Mesodermal cell (in vitro differentiated cells): ENCODE measurements at regions not wholly inside any gene's neighbourhood (a gene's known extent, or its start where the extent isn't known, plus 50 kb on each side); places are given as distances from the start of the nearest gene placed in this dataset.

Experiments used
- H3K27ac ChIP-seq: 2 replicates; pipeline ENCODE4 v1.7.0; 2013; ENCODE audit warnings: mild to moderate bottlenecking, low read depth, low read length, moderate library complexity; ENCODE audit not compliant: severe bottlenecking
- H3K36me3 ChIP-seq: 2 replicates; pipeline ENCODE4 v1.7.1; 2013; ENCODE audit warnings: mild to moderate bottlenecking, low read length, moderate library complexity; ENCODE audit not compliant: control insufficient read depth, insufficient read depth
- H3K4me1 ChIP-seq: one replicate; pipeline ENCODE4 v1.7.1; 2013; ENCODE audit warnings: mild to moderate bottlenecking, low read length; ENCODE audit not compliant: insufficient read depth, control insufficient read depth, poor library complexity, severe bottlenecking
- H3K4me3 ChIP-seq: 2 replicates; pipeline ENCODE4 v1.7.0; 2013; ENCODE audit warnings: low read length, control low read depth, mild to moderate bottlenecking; ENCODE audit not compliant: insufficient read depth, poor library complexity, severe bottlenecking; ENCODE audit errors: extremely low read depth
- H3K9me3 ChIP-seq: 2 replicates; pipeline ENCODE4 v1.7.1; 2013; ENCODE audit warnings: mild to moderate bottlenecking, low read length, moderate library complexity; ENCODE audit not compliant: control insufficient read depth
- WGBS, 2 experiments: methylation state at CpG; one replicate each; pipeline ENCODE4 v1.1.5; 2013; ENCODE audit warnings: missing lambda C conversion rate in 2 of 2; ENCODE audit not compliant: insufficient coverage in 2 of 2; 5-methylcytosine and 5-hydroxymethylcytosine counted together

DNA sequence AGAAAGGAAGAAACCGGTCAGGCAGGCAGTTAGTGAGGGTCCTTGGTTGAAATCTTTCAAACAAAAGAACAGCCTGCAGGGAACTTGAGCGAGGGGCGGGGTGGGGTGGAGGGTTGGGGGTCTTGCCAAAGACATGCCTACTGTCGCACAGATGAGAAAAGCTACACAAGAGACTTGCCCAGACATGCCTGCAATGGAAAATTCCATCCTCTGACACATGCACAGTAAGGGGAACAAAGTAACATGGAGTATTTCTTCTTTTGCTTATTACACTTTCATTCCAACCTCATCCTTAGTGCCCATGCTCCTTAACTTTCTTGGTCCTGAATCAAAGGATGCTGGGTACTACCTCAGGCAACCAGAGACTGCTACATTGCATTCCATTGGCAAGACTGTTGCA lies 1491.2 kb downstream of the STIM2 start:
- H3K4me3 ChIP-seq: no peak overlapping the region
- H3K4me1 ChIP-seq: no peaks in the 10 kb centered on the region
- 97 to 100% methylated on average over 3 to 4 of the region's 4 CpGs for WGBS, 2 experiments
- no peak overlapping the region for H3K27ac ChIP-seq
- H3K9me3 ChIP-seq: peaks cover 8% of the 10 kb centered on the region
- H3K36me3 ChIP-seq: no peaks in the 10 kb centered on the region

DNA sequence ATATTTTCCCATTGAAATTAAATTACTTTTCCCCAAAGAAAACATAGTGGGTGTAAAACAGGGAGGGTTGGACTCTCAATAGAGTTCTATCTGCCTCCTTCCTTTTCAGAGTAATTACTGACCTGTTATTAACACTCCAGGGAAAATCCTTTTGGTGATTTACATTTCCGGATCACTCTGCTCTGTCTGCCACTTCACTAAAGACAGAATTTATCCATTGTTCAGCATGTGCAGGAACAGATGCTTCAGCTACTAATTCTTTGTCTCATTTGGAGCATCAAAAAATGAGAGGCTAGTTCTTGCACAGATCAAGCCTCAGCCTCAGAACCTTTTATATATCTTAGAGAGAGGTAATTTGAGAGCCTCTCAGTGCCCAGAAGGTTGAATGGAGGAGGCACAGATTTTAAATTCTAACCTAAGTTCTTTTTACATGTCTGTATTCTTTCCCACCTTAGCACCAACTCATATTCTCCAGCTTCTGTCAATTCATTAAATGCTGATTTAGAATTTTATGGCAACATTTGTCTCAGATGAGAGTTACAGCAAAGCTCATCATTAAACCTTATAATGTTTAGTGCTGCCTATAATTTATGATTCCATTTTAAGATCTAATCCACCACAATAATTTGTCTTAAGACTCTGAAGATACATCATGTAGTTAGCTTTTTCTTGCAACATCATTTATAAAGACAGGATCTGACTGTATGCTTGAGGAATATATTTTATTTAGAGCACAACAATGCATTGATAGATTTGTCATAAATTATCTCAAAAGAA lies 1494.4 kb downstream of the STIM2 start:
- H3K9me3 ChIP-seq: peaks cover 8% of the 10 kb centered on the region
- 89% methylated on average over 1 of the region's 1 CpG; no CpG with 5 or more reads in 1 of the 2 experiments for WGBS, 2 experiments
- H3K4me3 ChIP-seq: no peak overlapping the region
- no peaks in the 10 kb centered on the region for H3K36me3 ChIP-seq
- H3K4me1 ChIP-seq: no peaks in the 10 kb centered on the region
- no peak overlapping the region for H3K27ac ChIP-seq

DNA sequence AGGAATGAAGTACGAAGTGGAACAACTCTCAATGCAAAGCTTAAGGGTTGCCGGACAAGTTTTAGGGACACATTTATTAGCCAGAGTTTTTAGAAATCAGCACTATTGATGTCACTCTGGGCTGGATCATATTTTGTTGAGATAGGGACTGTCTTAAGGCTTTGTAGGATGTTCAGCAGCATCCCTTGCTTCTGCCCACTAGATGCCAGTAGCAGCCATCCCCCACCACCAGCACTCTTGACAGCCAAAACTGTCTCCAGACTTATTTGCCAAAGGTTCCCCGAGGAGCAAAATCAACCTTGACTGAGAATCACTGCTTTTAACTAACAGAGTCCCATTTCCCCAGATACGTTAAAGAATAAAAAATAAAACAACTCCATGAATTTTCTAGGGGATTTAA lies 1497.3 kb downstream of the STIM2 start:
- Histone ChIP-seq H3K27ac (no peak overlapping the region), H3K36me3 (no peaks in the 10 kb centered on the region), H3K4me3 (no peak overlapping the region), H3K4me1 (no peaks in the 10 kb centered on the region), H3K9me3 (no peaks in the 10 kb centered on the region)
- 92 to 100% methylated on average over 2 of the region's 4 CpGs for WGBS, 2 experiments

DNA sequence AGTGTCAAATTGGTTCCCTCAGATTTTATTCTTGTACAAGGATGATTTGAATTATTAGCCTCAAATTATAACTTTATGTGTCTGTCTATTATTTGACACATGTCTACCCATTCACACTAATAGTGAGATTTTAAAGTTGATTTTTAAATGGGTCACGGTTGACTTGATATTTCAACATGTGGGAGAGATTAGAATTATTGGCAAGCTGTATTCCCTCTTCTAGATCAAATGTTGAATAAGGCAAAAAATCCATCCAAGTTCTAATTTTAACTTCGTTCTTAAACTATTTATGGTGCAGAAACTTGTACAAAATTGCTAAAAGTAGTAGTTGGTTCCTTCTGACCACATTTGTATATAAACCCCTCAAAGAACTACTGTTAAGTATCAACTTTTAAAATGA lies 1498.0 kb downstream of the STIM2 start:
- Histone ChIP-seq H3K4me3 (no peak overlapping the region), H3K27ac (no peak overlapping the region), H3K9me3 (no peaks in the 10 kb centered on the region), H3K36me3 (no peaks in the 10 kb centered on the region), H3K4me1 (no peaks in the 10 kb centered on the region)
- 100% methylated on average over 1 of the region's 2 CpGs; no CpG with 5 or more reads in 1 of the 2 experiments for WGBS, 2 experiments

DNA sequence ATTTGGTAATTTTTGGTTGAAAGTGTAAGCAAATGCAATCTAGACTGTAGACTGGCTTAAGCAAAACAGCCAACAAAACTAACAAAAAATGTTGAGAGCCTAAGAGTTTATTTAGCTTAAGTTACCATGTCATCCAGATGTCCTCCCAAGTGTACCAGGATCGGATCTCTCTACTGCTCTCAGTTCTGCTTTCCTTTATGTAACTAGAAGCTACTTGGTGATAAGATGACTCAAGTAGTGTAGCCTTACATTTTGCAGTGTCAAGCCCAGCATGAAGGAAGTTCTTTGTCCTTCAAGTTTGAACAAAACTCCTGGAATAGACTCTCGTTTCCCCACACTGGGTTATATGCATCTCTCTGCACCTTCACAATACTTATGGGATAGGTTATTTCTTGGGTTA lies 1500.0 kb downstream of the STIM2 start:
- Histone ChIP-seq H3K9me3 (no peaks in the 10 kb centered on the region), H3K36me3 (no peaks in the 10 kb centered on the region), H3K27ac (no peak overlapping the region), H3K4me3 (no peak overlapping the region), H3K4me1 (no peaks in the 10 kb centered on the region)
- no CpG with 5 or more reads among the region's 2 CpGs for WGBS, 2 experiments

DNA sequence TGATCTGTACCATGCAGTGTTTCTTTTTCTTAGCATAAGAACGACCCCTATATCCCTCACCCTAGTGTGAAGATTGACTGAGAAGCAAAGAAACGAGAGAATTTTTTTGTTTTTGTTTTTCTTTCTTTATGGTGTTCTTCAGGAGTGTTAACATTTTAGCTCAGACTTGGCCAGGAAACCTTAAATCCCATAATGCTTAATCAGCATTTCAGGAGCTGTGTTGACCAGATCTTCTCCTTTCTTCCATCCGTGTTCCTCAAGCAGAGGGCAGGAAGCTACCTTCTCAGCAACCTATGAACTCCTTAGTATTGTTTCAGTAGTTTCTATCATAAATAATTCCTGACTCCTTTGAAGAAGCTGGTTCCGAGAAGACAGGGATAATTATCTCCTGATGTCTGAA lies 1501.5 kb downstream of the STIM2 start:
- H3K9me3 ChIP-seq: no peaks in the 10 kb centered on the region
- no peaks in the 10 kb centered on the region for H3K4me1 ChIP-seq
- no peaks in the 10 kb centered on the region for H3K36me3 ChIP-seq
- no peak overlapping the region for H3K4me3 ChIP-seq
- H3K27ac ChIP-seq: no peak overlapping the region
- no CpG with 5 or more reads among the region's 4 CpGs for WGBS, 2 experiments

DNA sequence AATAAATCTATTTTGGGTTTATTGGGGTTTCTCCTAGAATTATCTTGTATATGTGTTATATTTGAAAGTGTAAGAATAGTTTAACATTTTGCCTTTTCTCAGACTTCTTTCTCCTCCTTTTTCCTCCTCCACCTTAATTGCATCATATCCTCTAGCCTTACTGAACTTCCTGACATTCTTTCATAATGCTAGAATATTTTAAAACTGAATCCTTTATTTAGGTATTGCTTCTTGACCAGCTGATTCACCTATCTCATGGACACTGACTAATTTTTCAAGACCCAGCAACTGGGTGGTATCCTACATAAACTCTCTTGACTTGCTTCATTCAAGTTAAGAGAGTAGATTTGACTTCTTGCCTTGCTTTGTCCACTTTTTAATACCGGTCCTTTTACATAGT lies 1508.9 kb downstream of the STIM2 start:
- Histone ChIP-seq H3K9me3 (no peaks in the 10 kb centered on the region), H3K27ac (no peak overlapping the region), H3K36me3 (no peaks in the 10 kb centered on the region), H3K4me3 (no peak overlapping the region), H3K4me1 (no peaks in the 10 kb centered on the region)
- WGBS, 2 experiments: no CpG with 5 or more reads among the region's 1 CpG

DNA sequence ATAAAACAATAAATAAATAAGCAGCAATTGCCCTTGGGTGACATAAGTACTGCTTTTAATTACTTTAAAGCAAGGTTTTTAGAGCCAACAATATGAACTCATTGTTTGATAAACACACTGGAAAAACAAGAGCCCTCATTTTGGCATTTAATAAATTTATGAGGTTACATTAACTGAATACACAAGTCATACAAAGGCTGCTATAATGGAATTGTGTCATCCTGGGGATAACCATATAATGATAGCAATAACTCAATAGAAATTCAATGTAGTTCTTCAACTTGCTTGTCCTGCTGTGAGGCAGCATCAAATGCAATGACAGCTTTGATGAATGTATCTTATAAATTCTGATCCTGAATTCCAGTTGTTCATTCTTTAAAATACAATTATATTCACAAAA lies 1512.5 kb downstream of the STIM2 start:
- H3K27ac ChIP-seq: no peak overlapping the region
- H3K9me3 ChIP-seq: no peaks in the 10 kb centered on the region
- no peaks in the 10 kb centered on the region for H3K36me3 ChIP-seq
- H3K4me3 ChIP-seq: no peak overlapping the region
- no peaks in the 10 kb centered on the region for H3K4me1 ChIP-seq

DNA sequence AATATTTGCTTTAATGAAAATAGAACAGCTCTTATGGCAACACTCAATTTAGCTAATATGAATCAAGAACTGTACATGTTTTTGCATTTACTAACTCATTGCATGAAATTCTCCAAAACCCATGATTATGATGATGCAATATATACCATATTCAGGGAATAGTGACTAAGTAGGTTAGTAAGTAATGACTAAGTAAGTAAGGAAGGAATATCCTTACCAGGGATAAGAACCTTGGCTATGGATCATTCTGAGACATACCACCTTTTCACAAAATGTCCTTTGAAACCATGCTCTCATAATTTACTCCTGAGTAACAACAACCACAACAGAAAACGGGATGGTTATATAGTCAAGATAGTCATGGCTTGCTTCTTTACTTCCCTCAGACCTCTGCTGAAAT lies 1513.0 kb downstream of the STIM2 start:
- Histone ChIP-seq H3K4me1 (no peaks in the 10 kb centered on the region), H3K4me3 (no peak overlapping the region), H3K27ac (no peak overlapping the region), H3K9me3 (no peaks in the 10 kb centered on the region), H3K36me3 (no peaks in the 10 kb centered on the region)
- no CpG with 5 or more reads among the region's 1 CpG for WGBS, 2 experiments

DNA sequence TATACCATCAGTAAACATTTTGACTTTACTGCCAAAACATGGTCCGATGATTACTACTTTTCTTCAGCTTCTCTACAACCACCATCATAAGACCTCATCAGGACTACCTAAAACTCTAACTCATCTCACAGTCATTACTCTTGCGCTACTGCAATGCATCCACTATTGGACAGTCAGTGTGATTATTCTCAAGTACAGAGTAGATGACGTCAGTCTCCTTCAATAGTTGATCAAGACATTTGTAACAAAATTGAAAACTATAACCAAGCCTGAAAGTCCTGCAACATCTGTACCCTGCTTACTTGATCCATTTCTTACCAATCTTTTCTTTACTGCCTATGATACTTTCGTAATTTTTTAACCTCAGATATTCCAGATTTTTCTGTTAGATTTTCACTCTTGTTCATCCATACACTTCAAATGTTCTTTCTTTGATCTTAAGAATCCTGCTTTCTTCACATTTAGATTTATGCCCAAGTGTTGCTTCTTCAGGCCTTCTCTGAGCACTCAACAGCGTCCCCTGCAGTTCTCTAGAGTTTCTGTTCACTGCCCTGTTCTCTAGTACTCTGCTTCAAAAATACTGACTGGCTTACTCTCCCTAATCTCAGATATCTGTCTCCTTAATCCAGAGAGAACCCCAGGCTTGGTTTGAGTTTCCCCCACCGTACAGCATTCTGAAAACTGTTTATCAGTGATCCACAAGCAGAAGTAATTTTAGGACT lies 1517.6 kb downstream of the STIM2 start:
- Histone ChIP-seq H3K4me1 (no peaks in the 10 kb centered on the region), H3K4me3 (no peak overlapping the region), H3K9me3 (no peaks in the 10 kb centered on the region), H3K27ac (no peak overlapping the region), H3K36me3 (no peaks in the 10 kb centered on the region)
- 79 to 82% methylated on average over 4 to 5 of the region's 6 CpGs for WGBS, 2 experiments

DNA sequence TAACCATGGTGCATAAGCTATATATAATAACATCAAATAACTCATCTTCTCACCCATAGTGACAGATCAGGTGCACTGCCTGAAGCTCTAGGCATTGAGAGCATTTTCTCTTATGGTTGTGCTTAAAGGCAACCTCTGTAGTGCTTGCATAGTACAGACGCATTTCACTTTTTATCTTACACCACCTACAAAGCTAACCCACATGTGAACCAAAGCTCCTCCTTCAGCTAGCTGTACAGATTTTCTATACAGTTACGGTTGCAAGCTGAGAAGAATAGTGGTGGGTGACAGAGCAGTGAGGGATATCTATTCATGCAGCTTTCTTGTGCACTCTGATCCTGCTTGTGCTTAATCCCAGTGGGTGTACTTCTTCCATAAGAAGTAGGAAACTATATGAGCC lies 1525.2 kb downstream of the STIM2 start:
- H3K27ac ChIP-seq: no peak overlapping the region
- no peaks in the 10 kb centered on the region for H3K9me3 ChIP-seq
- no peaks in the 10 kb centered on the region for H3K4me1 ChIP-seq
- WGBS, 2 experiments: no CpG with 5 or more reads among the region's 2 CpGs
- no peak overlapping the region for H3K4me3 ChIP-seq
- no peaks in the 10 kb centered on the region for H3K36me3 ChIP-seq
